Thoracic aorta (tissue), 2 donors: ENCODE measurements at regions not wholly inside any gene's neighbourhood (a gene's known extent, or its start where the extent isn't known, plus 50 kb on each side); places are given as distances from the start of the nearest gene placed in this dataset.

Experiments
- ATAC-seq: fragments of 150-250 bp; one replicate; pipeline ENCODE4 v1.8.0; 2017; ENCODE audit warnings: low read depth; ENCODE audit not compliant: insufficient number of reproducible peaks, low FRiP score
- DNase-seq: peaks from one replicate; pipeline ENCODE4 v3.0.0-alpha.2; 2020; ENCODE audit warnings: low spot score
- H3K27ac ChIP-seq, 2 donors: fragments of 200-600 bp; sonication (generic); 1 replicate in 1 of 2; 2 replicates in 1 of 2; pipeline ENCODE4 v1.5.1; 2016; ENCODE audit warnings: mild to moderate bottlenecking in 2 of 2, moderate library complexity in 2 of 2
- H3K27me3 ChIP-seq: fragments of 200-600 bp; sonication (generic); replicated peaks from 2 replicates; pipeline ENCODE4 v1.6.0; 2016; ENCODE audit warnings: mild to moderate bottlenecking; ENCODE audit not compliant: insufficient read depth
- H3K36me3 ChIP-seq: fragments of 200-600 bp; sonication (generic); one replicate; pipeline ENCODE4 v1.5.1; 2016
- H3K4me1 ChIP-seq, 2 donors: fragments of 200-600 bp; sonication (generic); 1 replicate in 1 of 2; 2 replicates in 1 of 2; pipeline versions ENCODE4 v1.5.1 to v1.6.0; 2016; ENCODE audit warnings: low read depth in 2 of 2, mild to moderate bottlenecking in 1 of 2; ENCODE audit not compliant: control insufficient read depth in 1 of 2
- H3K4me3 ChIP-seq: fragments of 200-600 bp; sonication (generic); 2 replicates; pipeline ENCODE4 v1.5.1; 2016; ENCODE audit warnings: mild to moderate bottlenecking
- H3K9me3 ChIP-seq: fragments of 200-600 bp; sonication (generic); 2 replicates; pipeline ENCODE4 v1.5.1; 2016
- TF ChIP-seq, protein P1 (sequence below): fragments of 200-600 bp; sonication (generic); IDR thresholded peaks from one replicate; pipeline ENCODE4 v1.5.1; 2019; ENCODE audit warnings: antibody characterized with exemption

DNA sequence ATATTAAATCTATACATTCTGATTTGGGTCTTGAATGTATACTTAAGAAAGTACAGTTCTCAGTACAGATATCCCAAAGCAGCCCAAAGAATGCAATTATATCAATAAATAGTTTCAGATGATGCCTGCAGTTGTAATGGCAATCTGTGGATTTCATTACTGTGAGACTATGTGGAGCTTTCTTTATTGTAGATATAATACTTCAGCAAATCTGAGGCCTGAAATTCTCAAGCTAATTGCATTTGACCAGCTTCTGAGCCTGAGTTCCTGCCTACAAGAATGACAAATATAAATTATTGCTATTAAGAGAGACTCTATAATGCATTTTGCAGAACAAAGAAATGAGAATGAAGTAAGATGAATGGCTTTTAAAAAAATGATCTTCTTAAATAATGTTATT, 320.3 kb downstream of the DKK2 start:
- Histone ChIP-seq H3K36me3 (no peaks in the 10 kb centered on the region), H3K27me3 (no peaks in the 10 kb centered on the region), H3K4me3 (no peak overlapping the region), H3K27ac (no peak overlapping the region), H3K4me1 (peaks cover 0 to 9% of the 10 kb centered on the region in 2 donors), H3K9me3 (no peaks in the 10 kb centered on the region)
- TF ChIP-seq, protein P1, sequence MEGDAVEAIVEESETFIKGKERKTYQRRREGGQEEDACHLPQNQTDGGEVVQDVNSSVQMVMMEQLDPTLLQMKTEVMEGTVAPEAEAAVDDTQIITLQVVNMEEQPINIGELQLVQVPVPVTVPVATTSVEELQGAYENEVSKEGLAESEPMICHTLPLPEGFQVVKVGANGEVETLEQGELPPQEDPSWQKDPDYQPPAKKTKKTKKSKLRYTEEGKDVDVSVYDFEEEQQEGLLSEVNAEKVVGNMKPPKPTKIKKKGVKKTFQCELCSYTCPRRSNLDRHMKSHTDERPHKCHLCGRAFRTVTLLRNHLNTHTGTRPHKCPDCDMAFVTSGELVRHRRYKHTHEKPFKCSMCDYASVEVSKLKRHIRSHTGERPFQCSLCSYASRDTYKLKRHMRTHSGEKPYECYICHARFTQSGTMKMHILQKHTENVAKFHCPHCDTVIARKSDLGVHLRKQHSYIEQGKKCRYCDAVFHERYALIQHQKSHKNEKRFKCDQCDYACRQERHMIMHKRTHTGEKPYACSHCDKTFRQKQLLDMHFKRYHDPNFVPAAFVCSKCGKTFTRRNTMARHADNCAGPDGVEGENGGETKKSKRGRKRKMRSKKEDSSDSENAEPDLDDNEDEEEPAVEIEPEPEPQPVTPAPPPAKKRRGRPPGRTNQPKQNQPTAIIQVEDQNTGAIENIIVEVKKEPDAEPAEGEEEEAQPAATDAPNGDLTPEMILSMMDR: no peak
- ATAC-seq: no peak
- no peak for DNase-seq

DNA sequence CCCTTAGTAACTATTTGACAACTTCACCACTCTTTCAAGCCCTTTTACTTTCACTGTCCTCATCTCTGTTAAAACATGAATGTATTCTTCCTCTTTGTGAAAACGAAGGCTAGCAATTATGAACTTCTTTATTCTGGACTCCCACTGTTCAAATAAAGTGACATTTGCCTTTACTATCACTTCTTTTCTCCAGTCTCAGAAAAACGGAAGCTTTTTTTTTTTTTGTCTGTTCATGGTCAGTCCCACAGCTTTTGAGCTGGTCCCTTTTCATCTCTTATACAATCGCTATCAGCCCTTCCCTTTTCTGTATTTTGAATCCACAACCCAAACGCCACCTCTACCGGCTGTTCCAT, 327.7 kb downstream of the DKK2 start:
- Histone ChIP-seq H3K36me3 (no peaks in the 10 kb centered on the region), H3K27me3 (no peaks in the 10 kb centered on the region), H3K27ac (peak overlapping the region in 1 of 2 donors; percentile 23), H3K4me3 (no peak overlapping the region), H3K9me3 (no peaks in the 10 kb centered on the region), H3K4me1 (no peaks in the 10 kb centered on the region)
- no peak for DNase-seq
- ATAC-seq: no peak
- TF ChIP-seq, protein P1: no peak

DNA sequence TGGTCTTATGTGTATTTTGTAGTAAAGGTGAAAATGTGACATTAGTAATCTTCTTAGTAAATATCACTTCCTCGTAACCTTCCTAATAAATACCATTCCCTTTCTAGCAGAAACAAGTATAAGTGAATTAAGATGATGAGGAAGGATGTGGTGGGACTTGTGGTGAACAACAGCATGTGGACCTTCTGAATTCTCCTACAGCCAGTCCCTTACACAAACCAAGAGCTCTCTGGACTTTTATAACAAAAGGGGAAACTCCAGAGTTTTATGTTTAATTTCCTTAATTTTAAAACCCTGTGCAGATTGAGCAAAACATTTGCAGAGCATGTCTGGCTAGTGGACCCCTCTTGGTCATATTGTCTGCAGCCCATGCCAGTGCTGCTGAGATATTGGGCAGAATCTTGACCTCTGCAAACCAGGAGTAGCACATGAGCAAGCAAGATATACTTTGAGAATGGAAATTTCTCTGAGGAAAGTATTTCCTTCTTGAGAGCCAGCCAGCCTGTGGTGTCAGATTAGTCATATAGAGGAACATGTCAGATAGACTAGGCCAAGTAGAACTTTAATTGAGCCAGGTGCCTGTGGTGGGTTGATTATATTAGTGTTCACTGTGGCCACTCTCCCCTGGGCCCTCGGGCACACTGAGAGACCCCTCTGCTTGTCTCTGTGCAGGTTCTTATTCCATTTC, 328.2 kb downstream of the DKK2 start:
- Histone ChIP-seq H3K4me1 (no peaks in the 10 kb centered on the region), H3K9me3 (no peaks in the 10 kb centered on the region), H3K4me3 (no peak overlapping the region), H3K36me3 (no peaks in the 10 kb centered on the region), H3K27me3 (no peaks in the 10 kb centered on the region), H3K27ac (peak overlapping the region in 1 of 2 donors; percentile 23)
- TF ChIP-seq, protein P1: no peak
- no peak for DNase-seq
- no peak for ATAC-seq

DNA sequence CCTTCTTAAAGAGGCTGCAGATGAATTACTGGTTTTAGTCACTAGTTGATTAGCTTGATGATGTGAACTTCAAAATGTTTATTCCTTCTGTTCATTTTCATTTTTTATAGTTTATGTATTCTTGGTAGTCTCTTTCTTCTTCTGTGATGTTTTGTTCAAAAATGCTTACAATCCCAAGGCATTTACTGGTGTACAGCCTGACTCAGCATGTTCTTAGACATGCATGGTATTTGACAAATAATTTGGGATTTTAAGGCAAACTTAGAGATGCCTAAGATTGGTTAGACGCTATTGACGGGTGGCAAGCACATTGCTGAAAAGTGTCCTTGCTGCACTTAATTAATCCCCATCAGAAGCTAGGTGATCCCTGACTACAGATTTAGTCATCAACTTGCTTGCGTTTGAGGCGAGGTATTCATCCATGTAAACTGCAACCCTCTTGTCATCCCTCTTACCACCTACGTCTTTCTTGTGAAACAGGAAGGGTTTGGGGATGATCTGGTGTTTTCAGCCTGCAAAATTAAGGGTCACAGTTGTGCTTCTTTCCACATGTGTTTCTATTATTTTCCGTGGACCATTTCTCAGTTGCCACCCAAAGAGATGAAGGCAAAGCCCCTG, 331.8 kb downstream of the DKK2 start:
- no peak overlapping the region for H3K27ac ChIP-seq
- H3K27me3 ChIP-seq: no peaks in the 10 kb centered on the region
- H3K36me3 ChIP-seq: no peaks in the 10 kb centered on the region
- H3K4me1 ChIP-seq: no peaks in the 10 kb centered on the region
- TF ChIP-seq, protein P1: no peak
- no peak overlapping the region for H3K4me3 ChIP-seq
- ATAC-seq (no peak), DNase-seq (no peak)
- H3K9me3 ChIP-seq: no peaks in the 10 kb centered on the region

DNA sequence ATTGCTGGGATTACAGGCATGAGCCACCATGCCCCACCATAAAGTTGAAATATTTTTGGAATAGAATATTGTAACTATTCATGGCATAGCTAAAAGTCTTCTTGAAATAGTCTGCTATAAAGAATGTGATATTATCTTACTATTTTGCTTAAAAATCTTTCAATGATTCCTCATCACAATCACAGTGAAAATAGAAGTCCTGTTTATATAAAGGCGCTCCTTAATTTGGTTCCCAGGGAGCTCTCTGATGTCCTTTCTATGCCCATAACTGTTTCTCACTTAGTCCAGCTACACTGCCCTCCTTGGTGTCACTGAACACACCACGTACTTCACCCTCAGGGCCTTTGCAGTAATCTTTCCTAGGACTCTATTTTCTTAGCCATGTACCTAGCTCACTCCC, 331.7 kb upstream of the GIMD1 start:
- H3K27ac ChIP-seq: no peak overlapping the region
- no peak overlapping the region for H3K4me3 ChIP-seq
- H3K4me1 ChIP-seq: peaks cover 7 to 10% of the 10 kb centered on the region in 2 donors
- H3K36me3 ChIP-seq: no peaks in the 10 kb centered on the region
- H3K9me3 ChIP-seq: no peaks in the 10 kb centered on the region
- TF ChIP-seq, protein P1: no peak
- no peaks in the 10 kb centered on the region for H3K27me3 ChIP-seq
- DNase-seq (no peak), ATAC-seq (no peak)
